GM12873 (cell line): ENCODE measurements at regions not wholly inside any gene's neighbourhood (a gene's known extent, or its start where the extent isn't known, plus 50 kb on each side); places are given as distances from the start of the nearest gene placed in this dataset.

Experiments
- CTCF ChIP-seq: IDR thresholded peaks from 2 replicates; pipeline ENCODE4 v1.5.1; 2012; ENCODE audit warnings: low read depth, mild to moderate bottlenecking, moderate library complexity, low read length, control low read depth; ENCODE audit not compliant: insufficient read depth; ENCODE audit errors: missing control alignments

GRCh38 chr4:149211876-149212275 is 603.8 kb downstream of the IQCM start:
- no peak for TF ChIP-seq CTCF

- no peak for TF ChIP-seq CTCF
These were observed 612.2 kb downstream of the IQCM start for GRCh38 chr4:149203256-149204001.

- TF ChIP-seq CTCF: no peak
These were observed 613.5 kb downstream of the IQCM start for GRCh38 chr4:149202117-149202516.

- no peak for TF ChIP-seq CTCF
These were observed 616.0 kb downstream of the IQCM start for GRCh38 chr4:149199594-149199993.

GRCh38 chr4:149194061-149194460 is 621.6 kb downstream of the IQCM start:
- TF ChIP-seq CTCF: no peak

GRCh38 chr4:149187726-149188125 is 627.9 kb downstream of the IQCM start:
- no peak for TF ChIP-seq CTCF

GRCh38 chr4:149183638-149184037 is 632.0 kb downstream of the IQCM start:
- no peak for TF ChIP-seq CTCF
